ENCODE measurements at regions not wholly inside any gene's neighbourhood (a gene's known extent, or its start where the extent isn't known, plus 50 kb on each side); places are given as distances from the start of the nearest gene placed in this dataset.

GRCh38 chr10:78777867-78778266 lies 290.9 kb upstream of the ZMIZ1 start:
- no peak overlapping the region for H3K27ac ChIP-seq
- no peak for DNase-seq
- no peak for TF ChIP-seq CTCF (IDR thresholded peaks at IDR 0.05; ENCODE audit: low read depth, low read length, missing control alignments)
- H3K27me3 ChIP-seq (replicated peaks): peaks cover 4% of the 10 kb centered on the region
- H3K4me3 ChIP-seq (ENCODE audit: low read depth, low read length): no peak overlapping the region
- no peaks in the 10 kb centered on the region for H3K36me3 ChIP-seq (replicated peaks)
- in situ Hi-C loops (cut with HindIII; ENCODE audit: low pct_ligation_motif_present, low sequenced_read_pairs): no loop called here

GRCh38 chr10:78778444-78779338 lies 290.1 kb upstream of the ZMIZ1 start:
- no peak for TF ChIP-seq CTCF (IDR thresholded peaks at IDR 0.05; ENCODE audit: low read depth, low read length, missing control alignments)

GRCh38 chr10:78779339-78779955 lies 289.3 kb upstream of the ZMIZ1 start:
- peaks cover 4% of the 10 kb centered on the region for H3K27me3 ChIP-seq (replicated peaks)
- H3K27ac ChIP-seq: no peak overlapping the region
- in situ Hi-C loops (cut with HindIII; ENCODE audit: low pct_ligation_motif_present, low sequenced_read_pairs): no loop called here
- no peak for TF ChIP-seq CTCF (IDR thresholded peaks at IDR 0.05; ENCODE audit: low read depth, low read length, missing control alignments)
- no peak for DNase-seq
- no peak overlapping the region for H3K4me3 ChIP-seq (ENCODE audit: low read depth, low read length)
- H3K36me3 ChIP-seq (replicated peaks): no peaks in the 10 kb centered on the region

More at GRCh38 chr10:78778444-78779338, 290.1 kb upstream of the ZMIZ1 start:
- in situ Hi-C loops (cut with HindIII; ENCODE audit: low pct_ligation_motif_present, low sequenced_read_pairs): no loop called here
- Histone ChIP-seq H3K36me3 (replicated peaks) (no peaks in the 10 kb centered on the region), H3K27me3 (replicated peaks) (peaks cover 4% of the 10 kb centered on the region), H3K4me3 (ENCODE audit: low read depth, low read length) (no peak overlapping the region), H3K27ac (no peak overlapping the region)
- no peak for DNase-seq

GRCh38 chr10:78780551-78780961 lies 288.2 kb upstream of the ZMIZ1 start:
- in situ Hi-C loops (cut with HindIII; ENCODE audit: low pct_ligation_motif_present, low sequenced_read_pairs): no loop called here

GRCh38 chr10:78781251-78781913 lies 287.4 kb upstream of the ZMIZ1 start:
- Histone ChIP-seq H3K27ac (no peak overlapping the region), H3K27me3 (replicated peaks) (peaks cover 10% of the 10 kb centered on the region), H3K36me3 (replicated peaks) (no peaks in the 10 kb centered on the region), H3K4me3 (ENCODE audit: low read depth, low read length) (no peak overlapping the region)
- TF ChIP-seq CTCF (IDR thresholded peaks at IDR 0.05; ENCODE audit: low read depth, low read length, missing control alignments): no peak
- DNase-seq: no peak
- in situ Hi-C loops (cut with HindIII; ENCODE audit: low pct_ligation_motif_present, low sequenced_read_pairs): no loop called here

More at GRCh38 chr10:78780551-78780961, 288.2 kb upstream of the ZMIZ1 start:
- H3K27me3 ChIP-seq (replicated peaks): peaks cover 7% of the 10 kb centered on the region
- H3K27ac ChIP-seq: no peak overlapping the region
- no peak for TF ChIP-seq CTCF (IDR thresholded peaks at IDR 0.05; ENCODE audit: low read depth, low read length, missing control alignments)
- DNase-seq: no peak
- no peak overlapping the region for H3K4me3 ChIP-seq (ENCODE audit: low read depth, low read length)
- no peaks in the 10 kb centered on the region for H3K36me3 ChIP-seq (replicated peaks)

Data from brain microvascular endothelial cell (primary cell).